Trophoblast cell (in vitro differentiated cells and primary cell): ENCODE measurements at regions not wholly inside any gene's neighbourhood (a gene's known extent, or its start where the extent isn't known, plus 50 kb on each side); places are given as distances from the start of the nearest gene placed in this dataset.
A peak's percentile ranks its signal among the peaks of the same experiment; 100 is the strongest.

Experiments used
- DNase-seq, 2 donors: peaks; one replicate each; pipeline ENCODE4 v3.0.0-alpha.2; 2016
- H2AFZ ChIP-seq: 2 replicates; pipeline ENCODE4 v1.6.1; 2013; ENCODE audit warnings: low read length, moderate library complexity, mild to moderate bottlenecking; ENCODE audit not compliant: insufficient read depth, poor library complexity
- H2AK5ac ChIP-seq: 2 replicates; pipeline ENCODE4 v1.6.1; 2013; ENCODE audit warnings: mild to moderate bottlenecking, low read length
- H2BK120ac ChIP-seq: 2 replicates; pipeline ENCODE4 v1.6.1; 2013; ENCODE audit warnings: low read length, mild to moderate bottlenecking, moderate library complexity; ENCODE audit not compliant: insufficient read depth, poor library complexity
- H2BK12ac ChIP-seq: 2 replicates; pipeline ENCODE4 v1.6.1; 2013; ENCODE audit warnings: mild to moderate bottlenecking, low read length, moderate library complexity
- H2BK5ac ChIP-seq: 2 replicates; pipeline ENCODE4 v1.6.1; 2013; ENCODE audit warnings: low read length, low read depth, moderate library complexity, mild to moderate bottlenecking; ENCODE audit not compliant: poor library complexity
- H3K14ac ChIP-seq: 2 replicates; pipeline ENCODE4 v1.6.1; 2013; ENCODE audit warnings: mild to moderate bottlenecking, low read length
- H3K18ac ChIP-seq: 2 replicates; pipeline ENCODE4 v1.6.1; 2013; ENCODE audit warnings: mild to moderate bottlenecking, low read length
- H3K23ac ChIP-seq: 2 replicates; pipeline ENCODE4 v1.6.1; 2013; ENCODE audit warnings: low read length
- H3K27ac ChIP-seq: 2 replicates; pipeline ENCODE4 v1.5.1; 2013; ENCODE audit warnings: low read depth, mild to moderate bottlenecking, inconsistent platforms, low read length, moderate library complexity
- H3K27me3 ChIP-seq: 2 replicates; pipeline ENCODE4 v1.6.1; 2013; ENCODE audit warnings: inconsistent platforms, mild to moderate bottlenecking, low read length, moderate library complexity; ENCODE audit not compliant: insufficient read depth
- H3K36me3 ChIP-seq, 2 experiments: 1 replicate in 1 of 2; 2 replicates in 1 of 2; pipeline ENCODE4 v1.6.1; 2013; ENCODE audit warnings: low read length in 2 of 2, mild to moderate bottlenecking in 2 of 2, moderate library complexity in 1 of 2; ENCODE audit not compliant: insufficient read depth in 2 of 2, control insufficient read depth in 1 of 2
- H3K4ac ChIP-seq: 2 replicates; pipeline ENCODE4 v1.6.1; 2013; ENCODE audit warnings: low read depth, mild to moderate bottlenecking, low read length, moderate library complexity
- H3K4me1 ChIP-seq, 2 experiments: 1 replicate in 1 of 2; 2 replicates in 1 of 2; pipeline ENCODE4 v1.6.1; 2013; ENCODE audit warnings: low read length in 2 of 2, mild to moderate bottlenecking in 2 of 2, moderate library complexity in 1 of 2; ENCODE audit not compliant: insufficient read depth in 2 of 2, control insufficient read depth in 1 of 2
- H3K4me2 ChIP-seq: 2 replicates; pipeline ENCODE4 v1.6.1; 2013; ENCODE audit warnings: inconsistent platforms, mild to moderate bottlenecking, low read length, moderate library complexity
- H3K4me3 ChIP-seq: 2 replicates; pipeline ENCODE4 v1.5.1; 2013; ENCODE audit warnings: mild to moderate bottlenecking, low read depth, low read length, inconsistent platforms
- H3K79me1 ChIP-seq: one replicate; pipeline ENCODE4 v1.6.1; 2013; ENCODE audit warnings: low read length
- H3K79me2 ChIP-seq: 2 replicates; pipeline ENCODE4 v1.6.1; 2013; ENCODE audit warnings: low read length, mild to moderate bottlenecking; ENCODE audit not compliant: control insufficient read depth, insufficient read depth, poor library complexity
- H3K9ac ChIP-seq: 2 replicates; pipeline ENCODE4 v1.6.1; 2013; ENCODE audit warnings: mild to moderate bottlenecking, low read length
- H3K9me3 ChIP-seq: 2 replicates; pipeline ENCODE4 v1.6.1; 2013; ENCODE audit warnings: low read depth, mild to moderate bottlenecking, control low read depth, inconsistent platforms, low read length; ENCODE audit not compliant: insufficient read depth
- H4K12ac ChIP-seq: 2 replicates; pipeline ENCODE4 v1.6.1; 2013; ENCODE audit warnings: low read depth, mild to moderate bottlenecking, low read length, moderate library complexity
- H4K8ac ChIP-seq: 2 replicates; pipeline ENCODE4 v1.6.1; 2013; ENCODE audit warnings: low read depth, mild to moderate bottlenecking, low read length, moderate library complexity
- H4K91ac ChIP-seq: one replicate; pipeline ENCODE4 v1.6.1; 2013; ENCODE audit warnings: low read depth, mild to moderate bottlenecking, low read length, moderate library complexity
- WGBS: extraction: QIAGEN DNeasy Blood & Tissue Kit; methylation state at CpG from one replicate; pipeline ENCODE4 v1.1.7; 2013; ENCODE audit warnings: missing lambda C conversion rate; ENCODE audit not compliant: insufficient read length, insufficient coverage; ENCODE audit errors: extremely low coverage; 5-methylcytosine and 5-hydroxymethylcytosine counted together

- no peak overlapping the region for H2AK5ac ChIP-seq
- H3K36me3 ChIP-seq = no peaks in the 10 kb centered on the region
- no peak overlapping the region for H2BK12ac ChIP-seq
- H3K4me1 ChIP-seq = peaks cover 5% of the 10 kb centered on the region in 2 experiments
- H3K14ac ChIP-seq = no peak overlapping the region
- no peaks in the 10 kb centered on the region for H3K79me1 ChIP-seq
- H4K8ac ChIP-seq = no peak overlapping the region
- H3K9me3 ChIP-seq = peaks cover 2% of the 10 kb centered on the region
- no peak overlapping the region for H3K4ac ChIP-seq
- H3K4me2 ChIP-seq = no peak overlapping the region
- H4K12ac ChIP-seq = no peak overlapping the region
- no peak overlapping the region for H2AFZ ChIP-seq
- DNase-seq = no peak
- no peaks in the 10 kb centered on the region for H3K79me2 ChIP-seq
- H3K4me3 ChIP-seq = no peak overlapping the region
- H4K91ac ChIP-seq = no peak overlapping the region
- no peak overlapping the region for H3K23ac ChIP-seq
- no peak overlapping the region for H3K18ac ChIP-seq
- no peaks in the 10 kb centered on the region for H3K27me3 ChIP-seq
- WGBS = no CpG with 5 or more reads among the region's 3 CpGs
- H3K9ac ChIP-seq = peak overlapping the region; percentile 19
- H2BK5ac ChIP-seq = no peak overlapping the region
- no peak overlapping the region for H2BK120ac ChIP-seq
- H3K27ac ChIP-seq = no peak overlapping the region
Observed at GRCh38 chr10:78890506-78890905, 178.3 kb upstream of the ZMIZ1 start.

- Histone ChIP-seq H4K91ac (no peak overlapping the region), H2AFZ (no peak overlapping the region), H3K27ac (no peak overlapping the region), H3K9ac (no peak overlapping the region), H3K4me2 (no peak overlapping the region), H3K27me3 (no peaks in the 10 kb centered on the region), H3K9me3 (no peaks in the 10 kb centered on the region), H3K79me2 (no peaks in the 10 kb centered on the region), H2BK12ac (no peak overlapping the region), H3K36me3 (no peaks in the 10 kb centered on the region), H4K12ac (no peak overlapping the region), H4K8ac (no peak overlapping the region), H2BK5ac (no peak overlapping the region), H3K4me3 (no peak overlapping the region), H2AK5ac (no peak overlapping the region), H3K23ac (no peak overlapping the region), H3K14ac (no peak overlapping the region), H3K79me1 (no peaks in the 10 kb centered on the region), H2BK120ac (no peak overlapping the region), H3K4me1 (peaks cover 5% of the 10 kb centered on the region in 2 experiments), H3K18ac (no peak overlapping the region), H3K4ac (no peak overlapping the region)
- no CpG with 5 or more reads among the region's 2 CpGs for WGBS
- DNase-seq = no peak
Observed at GRCh38 chr10:78891741-78892140, 177.0 kb upstream of the ZMIZ1 start.

- peaks cover 5% of the 10 kb centered on the region in 2 experiments for H3K4me1 ChIP-seq
- WGBS = no CpG with 5 or more reads among the region's 7 CpGs
- H2BK5ac ChIP-seq = no peak overlapping the region
- H3K4ac ChIP-seq = no peak overlapping the region
- H2BK120ac ChIP-seq = no peak overlapping the region
- no peak overlapping the region for H2AFZ ChIP-seq
- H3K9me3 ChIP-seq = no peaks in the 10 kb centered on the region
- DNase-seq = no peak
- no peaks in the 10 kb centered on the region for H3K79me1 ChIP-seq
- no peak overlapping the region for H2BK12ac ChIP-seq
- H3K4me3 ChIP-seq = no peak overlapping the region
- H3K14ac ChIP-seq = no peak overlapping the region
- no peak overlapping the region for H3K23ac ChIP-seq
- no peaks in the 10 kb centered on the region for H3K36me3 ChIP-seq
- H4K91ac ChIP-seq = no peak overlapping the region
- no peak overlapping the region for H4K12ac ChIP-seq
- H3K18ac ChIP-seq = no peak overlapping the region
- H3K79me2 ChIP-seq = no peaks in the 10 kb centered on the region
- H4K8ac ChIP-seq = no peak overlapping the region
- H3K27me3 ChIP-seq = no peaks in the 10 kb centered on the region
- no peak overlapping the region for H3K9ac ChIP-seq
- H3K4me2 ChIP-seq = no peak overlapping the region
- no peak overlapping the region for H3K27ac ChIP-seq
- no peak overlapping the region for H2AK5ac ChIP-seq
Observed at GRCh38 chr10:78892338-78893176, 176.2 kb upstream of the ZMIZ1 start.

GRCh38 chr10:78893217-78893616 is 175.5 kb upstream of the ZMIZ1 start:
- Histone ChIP-seq H3K4me1 (peaks cover 5% of the 10 kb centered on the region in 2 experiments), H4K12ac (no peak overlapping the region), H3K9ac (no peak overlapping the region), H3K4ac (no peak overlapping the region), H2AFZ (no peak overlapping the region), H2BK12ac (no peak overlapping the region), H2BK120ac (no peak overlapping the region), H4K8ac (no peak overlapping the region), H3K27ac (no peak overlapping the region), H3K79me1 (no peaks in the 10 kb centered on the region), H3K36me3 (no peaks in the 10 kb centered on the region), H2AK5ac (no peak overlapping the region), H2BK5ac (no peak overlapping the region), H3K23ac (no peak overlapping the region), H3K18ac (no peak overlapping the region), H3K14ac (no peak overlapping the region), H3K9me3 (no peaks in the 10 kb centered on the region), H3K4me2 (no peak overlapping the region), H3K4me3 (no peak overlapping the region), H3K27me3 (no peaks in the 10 kb centered on the region), H4K91ac (no peak overlapping the region), H3K79me2 (no peaks in the 10 kb centered on the region)
- WGBS = no CpG with 5 or more reads among the region's 5 CpGs
- no peak for DNase-seq
